CD4-positive, alpha-beta T cell (primary cell): ENCODE measurements at regions not wholly inside any gene's neighbourhood (a gene's known extent, or its start where the extent isn't known, plus 50 kb on each side); places are given as distances from the start of the nearest gene placed in this dataset.
"Not testable (repeated sequence)": the region's sequence is repeated elsewhere in the genome, so short reads cannot be mapped to it uniquely, and the experiment has no call there.

ENCODE experiments used
- ATAC-seq: fragments of 200-7000 bp; cut with Tn5 transposase; one replicate; pipeline ENCODE4 v1.10.0; 2022; ENCODE audit warnings: mild to moderate bottlenecking; ENCODE audit not compliant: poor library complexity
- CTCF ChIA-PET: fragments of 350-600 bp; sonication (Branson Sonifier 250); formaldehyde crosslinking; loops from one replicate; lab custom pipeline; 2021; ENCODE audit warnings: antibody characterized with exemption, inconsistent platforms; lab: Charles Lee
- POLR2A ChIA-PET: fragments of 350-600 bp; sonication (Branson Sonifier 250); formaldehyde crosslinking; loops from one replicate; lab custom pipeline; 2021; ENCODE audit warnings: antibody characterized with exemption, inconsistent platforms; lab: Charles Lee
- DNase-seq, 14 experiments: peaks; one replicate each; pipeline ENCODE4 v3.0.0-alpha.2; 2013 to 2020; ENCODE audit warnings: mixed read lengths in 2 of 14
- H3K27ac ChIP-seq, 2 donors: one replicate each; pipeline versions ENCODE4 v1.5.1 to v1.7.0; 2013; ENCODE audit warnings: low read length in 2 of 2, low read depth in 1 of 2, mild to moderate bottlenecking in 1 of 2
- H3K27me3 ChIP-seq, 2 experiments: 1 replicate in 1 of 2; 2 replicates in 1 of 2; pipeline versions ENCODE4 v1.6.1 to v1.7.0; 2013; ENCODE audit warnings: low read length in 2 of 2, control low read depth in 1 of 2, mild to moderate bottlenecking in 1 of 2, moderate library complexity in 1 of 2; ENCODE audit not compliant: insufficient read depth in 2 of 2, control insufficient read depth in 1 of 2
- H3K36me3 ChIP-seq: one replicate; pipeline ENCODE4 v1.6.1; 2013; ENCODE audit warnings: low read length, control low read depth; ENCODE audit not compliant: insufficient read depth
- H3K4me1 ChIP-seq: one replicate; pipeline ENCODE4 v1.6.1; 2013; ENCODE audit warnings: low read length, control low read depth; ENCODE audit not compliant: insufficient read depth
- H3K4me3 ChIP-seq: one replicate; pipeline ENCODE4 v1.5.1; 2013; ENCODE audit warnings: mild to moderate bottlenecking, low read length, moderate library complexity
- H3K9me3 ChIP-seq, 2 experiments: 1 replicate in 1 of 2; 2 replicates in 1 of 2; pipeline versions ENCODE4 v1.6.1 to v1.7.0; 2013; ENCODE audit warnings: low read length in 2 of 2, mild to moderate bottlenecking in 2 of 2, control low read depth in 1 of 2, moderate library complexity in 1 of 2; ENCODE audit not compliant: control insufficient read depth in 1 of 2, insufficient read depth in 1 of 2
- H3K27ac Mint-ChIP-seq: one replicate; pipeline ENCODE4 v1.8.0; 2020; ENCODE audit warnings: mixed read lengths
- H3K27me3 Mint-ChIP-seq: one replicate; pipeline ENCODE4 v1.8.0; 2021; ENCODE audit warnings: mixed read lengths
- H3K36me3 Mint-ChIP-seq: one replicate; pipeline ENCODE4 v1.8.0; 2021; ENCODE audit warnings: low read depth, mixed read lengths
- H3K4me1 Mint-ChIP-seq: one replicate; pipeline ENCODE4 v1.8.0; 2021; ENCODE audit warnings: low read depth, mixed read lengths
- H3K4me3 Mint-ChIP-seq: one replicate; pipeline ENCODE4 v1.8.0; 2020; ENCODE audit warnings: mild to moderate bottlenecking, mixed read lengths
- H3K9me3 Mint-ChIP-seq: one replicate; pipeline ENCODE4 v1.8.0; 2020; ENCODE audit warnings: mixed read lengths
- CTCF ChIP-seq: fragments of 200-600 bp; IDR thresholded peaks from one replicate; pipeline ENCODE4 v1.8.0; 2022; ENCODE audit warnings: antibody characterized with exemption, mild to moderate bottlenecking
- intact Hi-C, 2 experiments: fragments of 100-400 bp; cut with DNase I in 1 of 2; cut with micrococcal nuclease in 1 of 2; formaldehyde crosslinking; loops; one replicate each; pipeline versions ENCODE4 v1.15.1 to v1.9.0; 2023 to 2025; cut with DNase I, micrococcal nuclease

GRCh38 chr1:55867304-55867843 lies 652.2 kb upstream of the USP24 start:
- no peak for DNase-seq

GRCh38 chr1:55865778-55866177 lies 650.6 kb upstream of the USP24 start:
- H3K27ac ChIP-seq, DNase-seq, H3K4me3 ChIP-seq, H3K27me3 ChIP-seq, H3K27me3 Mint-ChIP-seq, ATAC-seq, H3K36me3 Mint-ChIP-seq, H3K4me3 Mint-ChIP-seq, H3K4me1 ChIP-seq, H3K36me3 ChIP-seq, POLR2A ChIA-PET, H3K9me3 Mint-ChIP-seq, H3K27ac Mint-ChIP-seq, H3K4me1 Mint-ChIP-seq, intact Hi-C loops, H3K9me3 ChIP-seq: not testable (repeated sequence)
- CTCF ChIA-PET: interaction anchor here (0.5 kb wide), 1 partner anchor 24 kb away, joined by 5 read pairs; no protein-coding TSS in a partner anchor

More at GRCh38 chr1:55867304-55867843, 652.2 kb upstream of the USP24 start:
- Histone ChIP-seq H3K27ac (no peak overlapping the region), H3K4me3 (no peak overlapping the region), H3K36me3 (no peaks in the 10 kb centered on the region), H3K9me3 (no peaks in the 10 kb centered on the region), H3K27me3 (no peaks in the 10 kb centered on the region), H3K4me1 (no peaks in the 10 kb centered on the region)
- ChIA-PET CTCF (no interaction called here), POLR2A (no interaction called here)
- no peak overlapping the region for H3K4me3 Mint-ChIP-seq
- H3K27me3 Mint-ChIP-seq: no peaks in the 10 kb centered on the region
- TF ChIP-seq CTCF: no peak
- no peaks in the 10 kb centered on the region for H3K36me3 Mint-ChIP-seq
- ATAC-seq: no peak
- H3K9me3 Mint-ChIP-seq: no peaks in the 10 kb centered on the region
- no peaks in the 10 kb centered on the region for H3K4me1 Mint-ChIP-seq
- intact Hi-C loops: no loop called here
- H3K27ac Mint-ChIP-seq: no peak overlapping the region

- H3K27me3 Mint-ChIP-seq: peaks cover 4% of the 10 kb centered on the region
- no peaks in the 10 kb centered on the region for H3K9me3 ChIP-seq
- no peaks in the 10 kb centered on the region for H3K27me3 ChIP-seq
- TF ChIP-seq CTCF: no peak
- no peak overlapping the region for H3K4me3 Mint-ChIP-seq
- DNase-seq: no peak
- ATAC-seq: no peak
- ChIA-PET POLR2A (no interaction called here), CTCF (no interaction called here)
- no peaks in the 10 kb centered on the region for H3K36me3 Mint-ChIP-seq
- no peak overlapping the region for H3K27ac Mint-ChIP-seq
- H3K9me3 Mint-ChIP-seq: no peaks in the 10 kb centered on the region
- intact Hi-C loops: no loop called here
- H3K4me1 Mint-ChIP-seq: no peaks in the 10 kb centered on the region
- H3K4me1 ChIP-seq: no peaks in the 10 kb centered on the region
- no peaks in the 10 kb centered on the region for H3K36me3 ChIP-seq
- H3K4me3 ChIP-seq: no peak overlapping the region
- no peak overlapping the region for H3K27ac ChIP-seq
These were observed 649.1 kb upstream of the USP24 start for GRCh38 chr1:55864251-55864650.

GRCh38 chr1:55861676-55862340 lies 646.6 kb upstream of the USP24 start:
- Histone ChIP-seq H3K27ac (no peak overlapping the region), H3K36me3 (no peaks in the 10 kb centered on the region), H3K9me3 (no peaks in the 10 kb centered on the region), H3K4me3 (no peak overlapping the region), H3K27me3 (no peaks in the 10 kb centered on the region), H3K4me1 (no peaks in the 10 kb centered on the region)
- ATAC-seq: no peak
- TF ChIP-seq CTCF: no peak
- ChIA-PET POLR2A (no interaction called here), CTCF (no interaction called here)
- intact Hi-C loops: no loop called here
- H3K9me3 Mint-ChIP-seq: no peaks in the 10 kb centered on the region
- H3K4me1 Mint-ChIP-seq: no peaks in the 10 kb centered on the region
- peaks cover 13% of the 10 kb centered on the region for H3K27me3 Mint-ChIP-seq
- H3K4me3 Mint-ChIP-seq: no peak overlapping the region
- no peak for DNase-seq
- no peaks in the 10 kb centered on the region for H3K36me3 Mint-ChIP-seq
- H3K27ac Mint-ChIP-seq: no peak overlapping the region
